ENCODE measurements at regions not wholly inside any gene's neighbourhood (a gene's known extent, or its start where the extent isn't known, plus 50 kb on each side); places are given as distances from the start of the nearest gene placed in this dataset.
"Not testable (repeated sequence)": the region's sequence is repeated elsewhere in the genome, so short reads cannot be mapped to it uniquely, and the experiment has no call there.

DNA sequence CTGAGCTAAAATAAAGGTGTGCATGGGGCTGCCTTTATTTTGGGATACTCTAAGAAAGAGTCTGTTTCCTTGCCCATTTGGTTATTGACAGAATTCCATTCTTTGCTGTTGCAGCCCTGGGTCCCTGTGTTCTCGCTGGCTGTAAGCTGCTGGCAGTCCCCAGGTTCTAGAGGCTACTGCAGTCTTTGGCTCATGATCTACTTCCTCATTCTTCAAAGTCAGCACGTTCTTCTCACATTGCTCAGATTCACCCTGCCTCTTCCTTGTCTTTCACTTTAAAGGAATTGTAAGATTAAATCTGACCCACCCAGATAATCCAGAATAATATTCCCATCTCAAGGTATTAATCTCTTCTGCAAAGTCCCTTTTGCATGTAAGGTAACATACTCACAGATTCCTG is 620.3 kb downstream of the CCSER2 start:
- DNase-seq, result peak; percentile 28

DNA sequence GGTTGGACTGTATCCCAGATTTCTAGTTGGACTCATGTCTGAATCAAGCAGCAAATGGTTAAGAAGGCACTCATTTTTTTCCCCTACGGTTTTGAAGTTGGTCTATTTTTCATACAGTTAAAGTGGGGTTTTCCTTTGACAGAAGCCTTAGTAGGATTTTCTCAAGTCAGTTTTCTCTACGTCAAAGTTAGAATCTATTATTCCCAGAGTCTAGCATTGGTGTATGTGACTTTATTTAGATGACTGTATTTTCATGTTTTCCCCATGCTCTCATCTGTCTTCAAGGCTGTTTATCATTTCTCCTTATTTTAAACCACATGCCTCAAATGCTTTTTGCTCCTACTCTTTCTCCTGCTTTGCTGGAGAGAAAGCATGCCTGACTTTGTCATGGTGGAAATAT is 623.2 kb downstream of the CCSER2 start:
- no peak for DNase-seq

DNA sequence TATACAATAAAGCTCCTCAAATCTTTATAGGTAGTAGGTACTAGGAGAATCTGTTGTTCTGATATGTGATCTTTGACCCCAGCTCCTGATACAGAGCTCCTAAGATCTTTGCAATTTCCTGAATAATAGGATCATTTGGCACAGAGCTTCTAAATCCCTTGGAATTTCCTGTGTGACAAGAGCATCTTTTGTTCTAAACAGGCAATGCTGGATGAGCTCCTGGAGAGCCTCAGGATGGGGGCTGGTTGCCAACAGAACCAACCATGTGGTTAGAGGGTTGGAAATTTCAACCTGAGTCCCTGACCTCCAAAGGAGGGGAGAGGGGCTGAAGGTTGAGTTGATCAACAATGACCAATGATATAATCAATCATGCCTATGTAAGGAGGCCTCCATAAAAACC is 629.0 kb downstream of the CCSER2 start:
- DNase-seq, result no peak

DNA sequence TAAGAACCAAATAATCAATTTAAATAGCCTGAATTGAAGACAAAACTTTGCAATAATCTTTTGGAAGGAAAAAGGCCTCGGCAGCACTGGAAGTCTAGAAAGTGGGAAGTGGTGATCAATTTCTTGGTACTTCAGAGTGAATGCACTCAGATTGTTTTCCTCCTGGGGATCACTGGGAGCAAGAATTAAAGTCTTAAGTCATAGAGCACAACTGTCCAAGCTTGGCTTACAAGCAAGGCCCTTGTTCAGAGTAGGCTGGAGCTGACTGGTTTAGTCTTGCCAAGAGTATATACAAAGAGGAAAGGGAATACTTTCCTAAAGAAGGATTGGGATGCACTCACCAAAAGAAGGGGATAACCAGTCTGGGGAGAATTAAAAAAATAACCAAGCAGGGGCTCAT is 637.1 kb downstream of the CCSER2 start:
- DNase-seq, result no peak

DNA sequence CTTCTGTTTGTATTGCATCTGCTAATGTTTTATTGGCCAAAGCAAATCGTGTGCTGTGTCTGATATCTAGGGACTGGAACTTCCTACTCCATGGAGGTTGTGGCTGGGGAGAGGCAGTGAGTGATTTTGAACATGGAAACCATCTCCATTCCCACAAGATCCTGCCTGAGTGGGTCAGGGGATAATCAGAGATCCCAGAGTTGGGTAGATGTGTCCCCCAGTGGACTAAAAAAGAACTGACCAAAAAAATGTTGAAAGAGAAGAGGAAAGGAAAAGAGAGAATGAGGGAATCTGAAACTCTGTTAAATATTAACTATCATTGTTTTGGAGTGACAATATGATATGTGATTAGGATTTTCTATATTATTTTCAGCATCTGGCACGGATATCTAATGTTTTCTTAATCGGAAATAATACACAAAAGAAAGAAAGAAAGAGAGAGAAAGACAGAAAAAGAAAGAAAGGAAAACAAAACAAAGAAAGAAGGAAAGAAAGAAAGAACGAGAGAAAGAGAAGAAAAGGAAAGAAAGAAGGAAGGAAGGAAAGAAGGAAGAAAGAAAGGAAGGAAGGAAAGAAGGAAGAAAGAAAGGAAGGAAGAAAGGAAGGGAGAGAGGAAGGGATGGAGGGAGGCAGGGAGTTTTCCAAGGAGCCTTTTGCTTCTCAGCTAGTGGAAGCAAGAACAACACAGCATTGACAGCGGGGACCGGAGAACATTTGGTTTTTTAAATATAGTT is 638.5 kb downstream of the CCSER2 start:
- DNase-seq, result peak; percentile 5

DNA sequence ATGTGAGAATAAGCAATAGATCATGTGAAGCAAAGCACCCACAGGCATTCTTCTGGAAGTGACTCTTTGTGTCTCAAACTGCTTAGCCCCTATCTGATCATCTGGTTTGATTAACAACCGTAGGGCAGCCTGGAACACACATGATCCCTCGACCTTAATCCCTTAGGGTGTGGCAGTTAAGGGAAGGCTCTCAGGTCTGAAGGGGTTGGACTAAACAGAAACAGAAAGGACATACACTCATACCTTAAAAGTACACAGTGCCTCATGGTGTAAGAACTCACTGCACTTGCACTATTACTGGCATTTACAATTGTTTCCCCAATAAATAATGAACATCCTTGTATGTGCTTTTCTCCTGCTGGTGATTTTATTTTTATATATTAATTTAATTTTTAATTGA is 640.9 kb downstream of the CCSER2 start:
- not testable (repeated sequence) for DNase-seq

DNA sequence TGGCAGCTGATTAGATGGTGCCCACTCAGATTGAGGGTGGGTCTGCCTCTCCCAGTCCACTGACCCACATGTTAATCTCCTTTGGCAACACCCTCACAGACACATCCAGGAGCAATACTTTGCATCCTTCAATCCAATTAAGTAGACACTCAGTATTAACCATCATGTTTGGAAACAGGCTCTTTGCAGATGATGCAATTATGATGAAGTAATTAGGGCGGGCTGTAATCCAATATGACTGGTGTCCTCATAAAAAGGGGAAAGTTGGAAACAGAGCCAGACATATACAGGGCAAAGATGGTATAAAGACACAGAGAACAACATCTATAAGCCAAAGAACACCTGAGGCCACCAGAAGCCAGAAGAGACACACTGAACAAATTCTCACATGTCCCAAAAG is 658.6 kb downstream of the CCSER2 start:
- no peak for DNase-seq

DNA sequence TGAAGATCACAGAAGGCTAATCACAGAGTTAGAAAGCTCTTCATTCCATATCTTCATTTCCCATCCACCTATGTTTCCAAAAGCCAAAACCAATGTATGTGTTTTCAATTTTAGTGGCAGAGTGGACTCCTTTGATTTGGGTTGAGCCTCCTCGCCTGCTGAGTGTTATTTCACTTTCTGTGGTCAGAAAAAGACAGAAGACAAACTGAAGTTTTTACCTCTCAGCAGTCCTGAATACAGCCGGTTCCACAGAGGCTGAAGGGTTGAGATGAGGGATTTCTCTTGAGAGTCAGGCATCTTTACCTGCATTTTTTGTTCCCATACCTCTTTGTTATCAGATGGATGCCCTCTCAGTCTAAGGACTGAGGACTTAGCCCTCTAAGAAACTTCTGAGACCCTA is 659.6 kb downstream of the CCSER2 start:
- DNase-seq, result no peak

DNA sequence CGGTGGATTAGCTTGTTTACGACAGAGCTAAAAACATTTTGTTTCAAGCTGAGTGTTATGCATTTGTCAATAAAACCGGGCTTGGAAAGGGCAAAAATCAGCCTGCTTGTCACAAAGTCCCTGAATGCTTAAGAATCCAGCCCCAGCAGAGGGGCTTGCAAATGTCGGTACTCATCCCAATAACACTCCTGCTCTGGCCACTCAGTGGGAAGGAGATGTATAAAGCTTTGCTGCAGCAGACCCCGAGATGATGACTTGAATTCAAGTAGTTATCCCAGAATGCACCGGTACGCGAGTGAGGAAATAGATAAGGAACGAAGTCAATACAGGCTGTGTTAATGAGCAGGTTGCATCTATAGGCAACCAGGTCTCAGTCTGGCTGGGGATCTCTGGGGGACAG is 662.3 kb downstream of the CCSER2 start:
- no peak for DNase-seq

DNA sequence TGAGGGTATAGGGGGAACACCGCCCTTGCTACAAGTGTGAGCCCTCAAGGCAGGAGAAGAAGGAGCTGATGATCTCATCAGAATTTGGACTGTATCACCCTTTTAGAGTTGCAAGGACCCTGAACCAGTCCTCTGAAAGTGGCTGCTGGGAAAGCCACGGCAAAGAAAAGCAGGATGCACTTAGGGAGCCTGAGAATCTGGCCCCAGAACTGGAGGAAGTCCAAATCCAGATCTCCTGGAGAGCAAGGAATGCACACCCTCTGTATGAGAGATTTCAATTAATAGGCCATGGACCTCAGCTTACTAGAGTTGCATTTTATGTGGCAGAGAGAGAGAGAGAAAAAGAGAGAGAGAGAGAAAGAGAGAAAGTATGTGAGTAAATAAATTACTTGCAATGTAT is 662.9 kb downstream of the CCSER2 start:
- DNase-seq, result no peak

DNA sequence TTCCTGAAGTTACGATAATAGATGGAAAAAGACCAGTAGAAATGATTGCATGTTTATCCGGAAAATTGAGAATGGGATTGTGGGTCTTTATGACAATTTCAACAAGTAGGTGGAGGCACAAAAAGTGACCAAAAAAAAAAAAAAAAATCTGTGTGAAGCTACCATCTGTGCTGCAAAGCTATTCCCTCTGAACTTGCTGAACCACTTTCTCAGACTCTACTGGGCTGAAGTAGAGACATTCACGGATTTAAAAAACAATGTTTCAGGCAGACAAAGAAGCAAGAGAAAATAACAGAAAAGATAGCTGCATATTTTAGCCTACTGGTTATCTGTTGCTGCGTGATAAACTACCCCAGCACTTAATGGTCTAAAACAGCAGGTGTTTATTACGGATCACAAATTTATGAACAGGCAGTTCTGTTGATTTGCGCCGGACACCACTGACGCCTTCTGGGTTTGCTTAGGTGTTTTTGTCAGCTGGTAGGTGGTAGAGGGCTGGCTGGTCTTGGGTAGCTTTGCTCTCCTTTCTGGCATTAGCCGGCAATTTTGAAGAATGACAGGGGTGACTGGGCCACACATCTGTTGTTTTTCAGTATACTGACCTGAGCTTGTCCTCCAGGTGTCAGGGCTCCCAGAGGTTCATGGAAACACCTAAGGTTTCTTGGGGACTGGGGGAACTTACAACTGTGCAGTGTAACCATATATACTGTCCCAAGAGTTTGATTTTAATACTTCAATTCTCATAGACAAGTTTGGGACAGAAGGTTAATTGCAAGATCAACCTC is 665.1 kb downstream of the CCSER2 start:
- DNase-seq, result no peak

DNA sequence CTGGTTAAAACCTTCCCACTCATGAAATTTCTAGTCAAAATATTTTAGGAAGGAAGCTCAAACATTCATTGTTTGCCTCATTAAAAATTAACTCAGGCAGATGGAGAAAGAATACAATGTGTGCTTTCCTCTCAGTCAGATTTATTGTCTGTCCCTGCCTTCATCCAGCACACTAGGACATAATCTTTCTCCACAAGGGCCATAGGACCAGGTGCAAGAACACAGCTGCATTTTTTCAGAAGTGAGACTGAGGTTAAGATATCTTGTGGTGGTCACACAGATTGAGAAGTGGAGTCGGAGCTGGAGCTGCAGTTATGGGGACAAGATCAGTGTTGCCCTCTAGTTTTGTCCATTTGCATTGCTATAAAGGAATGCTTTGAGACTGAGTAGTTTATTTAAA is 666.3 kb downstream of the CCSER2 start:
- DNase-seq, result no peak

DNA sequence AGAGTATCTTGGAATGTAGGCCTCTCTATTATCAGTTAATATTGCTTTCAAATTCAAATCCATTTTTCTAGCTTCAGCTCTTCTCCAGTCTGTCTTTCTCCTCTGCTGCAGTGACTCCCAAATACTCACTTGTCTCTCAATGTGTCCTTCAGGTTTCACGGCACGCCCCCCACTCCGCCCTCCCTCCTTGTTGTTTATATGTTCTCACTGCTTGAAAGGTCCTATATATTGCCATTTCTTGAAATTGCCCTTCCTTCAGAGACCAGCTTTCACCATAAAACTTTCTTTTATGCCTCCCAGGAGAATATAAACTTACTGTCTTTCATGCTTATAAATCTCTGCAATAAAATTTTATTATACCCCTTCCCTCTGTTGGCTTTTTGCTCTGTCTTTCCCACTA is 668.2 kb downstream of the CCSER2 start:
- DNase-seq, result no peak

DNA sequence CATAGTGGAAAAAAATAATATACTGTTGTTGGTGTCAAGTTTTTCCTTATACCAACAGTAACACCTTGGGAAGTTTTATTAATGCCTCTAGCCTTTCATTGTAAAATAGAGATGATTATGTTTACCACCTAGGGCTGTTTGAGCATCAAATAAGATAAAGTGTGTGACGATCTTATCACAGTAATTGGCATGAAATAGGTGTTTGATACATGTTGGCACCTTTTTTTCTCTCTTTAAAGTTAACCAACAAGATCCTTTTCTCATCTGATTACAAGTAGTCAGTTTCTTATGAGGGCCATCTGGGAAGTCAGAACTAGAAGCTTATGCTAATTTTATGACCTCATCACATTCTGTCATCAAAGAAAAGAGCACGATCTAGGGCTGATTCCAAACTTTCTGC is 669.5 kb downstream of the CCSER2 start:
- no peak for DNase-seq

DNA sequence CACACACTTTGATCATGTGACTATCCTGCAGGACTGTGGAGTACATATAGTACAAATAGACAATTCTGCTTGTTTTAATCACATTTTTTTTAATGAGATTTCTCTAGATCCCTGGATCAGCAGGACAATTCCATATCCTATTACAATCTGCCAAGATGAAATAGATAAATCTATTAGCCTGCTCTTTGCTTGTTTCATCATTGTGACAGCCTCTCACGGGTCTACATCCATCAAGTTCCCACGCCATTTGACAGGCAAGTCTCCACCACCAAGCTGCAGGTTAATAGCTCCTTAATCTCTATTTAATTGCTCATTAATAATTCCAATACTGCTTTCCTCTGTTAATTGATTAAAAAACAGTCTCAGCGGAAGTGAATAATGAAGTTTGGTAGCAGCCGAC is 671.5 kb downstream of the CCSER2 start:
- DNase-seq, result no peak

DNA sequence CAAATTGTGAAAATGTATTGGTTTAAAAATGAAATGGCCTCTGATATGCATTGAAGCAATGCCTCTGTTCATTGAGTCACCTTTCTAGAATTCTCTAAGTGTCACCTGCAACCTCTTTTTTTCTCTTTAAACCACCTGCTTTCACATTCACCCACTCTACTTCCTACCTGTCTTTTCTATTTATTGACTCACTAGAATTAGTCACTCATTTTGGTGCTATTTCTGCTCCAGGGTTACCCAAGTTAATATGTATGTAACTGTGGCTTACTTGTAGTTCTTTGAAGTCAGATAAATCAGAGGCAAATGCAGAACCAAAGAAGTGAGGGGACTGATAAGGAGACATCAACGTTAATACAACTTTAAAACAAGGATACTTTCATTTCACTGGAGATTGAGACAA is 674.7 kb downstream of the CCSER2 start:
- no peak for DNase-seq

DNA sequence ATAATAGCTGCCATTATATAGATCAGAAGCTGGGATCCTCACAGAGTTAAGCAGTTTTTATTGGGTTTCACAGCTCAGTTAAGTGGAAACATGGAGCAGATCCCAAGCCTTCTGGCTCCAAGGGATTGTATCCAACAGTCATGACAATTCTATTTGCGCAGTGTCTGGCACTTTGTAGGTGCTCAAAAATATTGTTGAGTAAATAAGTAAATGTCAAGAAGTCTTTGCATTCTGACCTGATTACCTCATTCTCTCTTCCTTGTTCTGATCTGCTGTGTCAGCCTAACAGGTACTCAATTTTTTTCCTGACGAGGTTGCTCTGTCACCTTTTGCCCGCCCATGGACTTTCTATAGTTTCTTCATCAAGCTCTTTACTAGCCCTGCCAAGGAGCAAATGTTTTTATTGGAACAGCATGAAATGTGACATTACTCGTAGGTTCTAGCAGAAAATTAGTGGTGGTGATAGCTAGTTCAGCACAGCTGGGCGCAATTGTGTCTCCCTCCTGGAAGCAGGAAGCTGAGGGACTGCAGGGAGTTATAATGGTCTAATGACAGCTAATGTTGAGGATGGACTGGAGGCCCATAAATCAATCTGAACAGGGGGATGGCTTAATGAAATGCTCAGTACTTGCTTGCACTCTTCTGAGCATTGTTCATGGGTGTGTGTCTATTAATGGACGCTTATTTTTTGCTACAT is 680.2 kb downstream of the CCSER2 start:
- no peak for DNase-seq

DNA sequence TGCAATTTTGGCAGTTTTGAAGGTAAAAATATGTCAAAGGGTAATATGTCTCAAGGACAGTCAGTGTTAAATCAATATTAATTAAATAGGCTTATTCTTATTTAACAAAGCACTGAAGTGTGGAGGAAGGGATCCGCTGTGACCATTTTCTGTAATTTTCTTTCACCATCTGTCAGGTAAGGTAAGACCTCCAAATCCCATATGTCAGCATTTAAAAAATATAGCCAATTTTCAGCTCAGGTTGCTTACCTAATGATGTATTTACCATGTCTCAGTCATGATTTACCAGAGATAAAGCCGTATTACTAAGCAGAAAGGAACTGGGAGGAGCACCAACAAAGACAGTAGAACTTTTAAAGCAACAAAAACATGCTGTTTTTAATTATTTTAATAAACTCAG is 683.9 kb downstream of the CCSER2 start:
- no peak for DNase-seq

DNA sequence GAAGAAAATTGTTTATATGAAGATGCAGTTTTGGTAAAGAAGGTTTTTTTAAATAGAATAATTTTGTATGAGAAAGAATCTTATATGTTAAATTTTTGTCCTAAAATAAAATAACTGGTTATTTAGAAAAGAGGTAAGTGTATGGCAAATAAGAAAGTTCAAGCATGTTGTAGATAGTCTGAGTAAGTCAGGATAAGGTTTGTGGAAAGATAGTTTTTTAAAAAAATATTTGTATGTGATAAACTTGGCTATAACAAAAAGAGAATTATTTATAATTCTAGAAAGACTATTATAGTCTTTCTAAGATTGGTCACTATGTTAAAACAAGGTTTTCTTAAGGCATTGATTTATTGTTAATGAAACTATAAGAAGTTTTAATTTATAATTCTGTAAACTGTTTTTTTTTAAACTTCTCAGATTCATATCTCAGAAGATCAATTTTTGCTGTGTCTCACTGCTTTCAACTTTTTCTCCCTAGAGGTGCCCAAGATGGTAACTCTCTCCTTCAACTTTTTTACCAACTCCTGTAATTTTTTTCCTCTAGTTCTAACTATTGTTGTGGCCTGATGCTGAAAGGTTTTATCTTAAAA is 698.6 kb downstream of the CCSER2 start:
- no peak for DNase-seq

DNA sequence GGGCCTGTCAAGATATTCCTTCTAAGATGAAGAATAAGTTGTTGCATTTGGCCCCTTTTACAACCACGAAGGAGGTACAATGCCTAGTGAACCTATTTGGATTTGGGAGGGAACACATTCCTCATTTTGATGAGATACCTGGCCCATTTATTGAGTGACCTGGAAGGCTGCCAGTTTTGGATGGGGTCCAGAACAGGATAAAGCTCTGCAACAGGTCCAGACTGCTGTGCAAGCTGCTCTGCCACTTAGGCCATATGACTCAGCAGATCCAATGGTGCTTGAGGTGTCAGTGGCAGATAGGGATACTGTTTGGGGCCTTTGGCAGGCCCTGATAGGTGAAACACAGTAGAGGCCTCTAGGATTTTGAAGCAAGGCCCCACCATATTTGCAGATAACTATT is 704.6 kb downstream of the CCSER2 start:
- DNase-seq, result no peak

DNA sequence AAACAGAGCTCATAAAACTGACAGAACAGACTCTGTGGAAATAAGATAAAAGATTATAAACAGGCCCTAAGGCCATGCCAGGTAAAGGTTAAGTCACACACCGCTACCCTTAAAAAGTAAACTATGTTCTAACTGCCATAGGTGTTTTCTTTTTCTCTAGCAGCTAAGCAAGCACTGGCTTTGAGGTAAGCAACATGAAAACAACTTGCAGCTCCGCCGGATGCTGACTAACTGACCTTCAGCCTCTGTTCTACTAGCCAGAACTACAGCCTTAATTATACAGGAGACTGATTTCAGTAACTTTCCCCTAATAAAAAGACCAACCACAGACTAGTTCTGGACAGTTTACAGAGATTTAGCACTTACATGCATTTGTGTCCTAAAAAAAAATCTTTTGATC is 708.3 kb downstream of the CCSER2 start:
- no peak for DNase-seq

DNA sequence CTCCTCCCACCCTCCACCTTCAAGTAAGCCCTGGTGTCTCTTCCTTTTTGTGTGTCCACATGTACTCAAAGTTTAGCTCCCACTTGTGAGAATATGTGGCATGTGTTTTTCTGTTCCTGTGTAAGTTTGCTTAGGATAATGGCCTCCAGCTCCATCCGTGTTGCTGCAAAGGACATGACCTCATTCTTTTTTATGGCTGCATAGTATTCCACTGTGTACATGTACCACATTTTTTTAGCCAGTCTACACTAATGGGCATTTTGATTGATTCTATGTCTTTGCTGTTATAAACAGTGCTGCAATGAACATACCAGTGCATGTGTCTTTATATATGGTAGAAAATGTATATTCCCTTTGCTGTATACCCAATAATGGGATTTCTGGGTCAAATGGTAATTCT is 710.9 kb downstream of the CCSER2 start:
- DNase-seq, result no peak

DNA sequence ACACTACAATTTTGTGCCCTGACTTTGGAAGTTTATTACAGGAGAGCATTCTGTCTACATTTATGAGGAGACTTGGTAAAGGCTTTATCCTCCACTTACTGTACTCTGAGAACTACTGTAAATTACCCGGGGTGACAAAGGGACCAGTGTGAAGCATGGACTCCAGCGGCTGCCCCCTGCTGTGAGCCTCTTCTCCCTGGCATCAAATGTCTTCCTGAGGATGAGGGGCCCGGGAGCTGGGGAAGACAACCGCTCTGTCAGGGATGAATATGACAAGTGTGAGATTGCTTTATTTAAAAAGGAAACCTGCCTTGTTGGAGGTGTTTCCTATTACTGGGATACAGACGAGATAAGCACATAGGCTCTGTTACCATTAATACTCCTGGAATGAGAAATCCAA is 714.8 kb downstream of the CCSER2 start:
- no peak for DNase-seq

DNA sequence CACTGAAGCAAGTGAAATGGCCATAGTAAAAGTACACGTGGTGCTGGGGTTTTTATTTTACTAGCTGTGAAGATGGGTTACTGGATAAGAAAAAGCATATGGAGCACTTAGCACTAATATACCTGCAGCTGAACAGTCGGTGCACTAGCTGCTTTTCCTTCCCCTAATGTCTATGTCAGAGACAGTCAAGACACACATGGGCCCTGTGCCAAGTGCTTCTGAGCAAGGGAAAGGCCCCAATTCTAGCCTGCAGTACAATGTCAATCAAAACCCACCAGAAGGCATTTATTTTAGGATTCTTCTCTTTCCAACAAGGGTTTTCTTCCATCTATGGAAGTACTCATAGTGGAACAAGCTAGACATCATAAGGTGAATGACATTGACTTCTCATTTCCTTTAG is 716.7 kb downstream of the CCSER2 start:
- no peak for DNase-seq

All from OCI-M1 (cell line).